Tibial artery (tissue), 4 donors: ENCODE measurements at regions not wholly inside any gene's neighbourhood (a gene's known extent, or its start where the extent isn't known, plus 50 kb on each side); places are given as distances from the start of the nearest gene placed in this dataset.
"Not testable (repeated sequence)": the region's sequence is repeated elsewhere in the genome, so short reads cannot be mapped to it uniquely, and the experiment has no call there.

Experiments
- DNase-seq, 2 donors: peaks; one replicate each; pipeline ENCODE4 v3.0.0-alpha.2; 2019
- H3K27ac ChIP-seq, 2 donors: fragments of 200-600 bp; sonication (generic) in 1 of 2; 1 replicate in 1 of 2; 2 replicates in 1 of 2; pipeline ENCODE4 v1.5.1; 2018 to 2019; ENCODE audit warnings: mild to moderate bottlenecking in 1 of 2
- H3K27me3 ChIP-seq, 2 donors: fragments of 200-600 bp; sonication (generic) in 1 of 2; one replicate each; pipeline versions ENCODE4 v1.5.1 to v1.6.0; 2016 to 2019
- H3K36me3 ChIP-seq, 3 donors: fragments of 200-600 bp; sonication (generic) in 2 of 3; one replicate each; pipeline ENCODE4 v1.5.1; 2016 to 2019; ENCODE audit warnings: mild to moderate bottlenecking in 2 of 3
- H3K4me1 ChIP-seq, 4 donors: fragments of 200-600 bp; sonication (generic) in 2 of 4; 1 replicate in 3 of 4; 2 replicates in 1 of 4; pipeline ENCODE4 v1.5.1; 2016 to 2019
- H3K4me3 ChIP-seq, 2 donors: fragments of 200-600 bp; sonication (generic) in 1 of 2; 1 replicate in 1 of 2; 2 replicates in 1 of 2; pipeline ENCODE4 v1.5.1; 2018 to 2019; ENCODE audit warnings: mild to moderate bottlenecking in 2 of 2
- H3K9me3 ChIP-seq, 3 donors: fragments of 200-600 bp; sonication (generic) in 1 of 3; one replicate each; pipeline ENCODE4 v1.5.1; 2016 to 2019
- CTCF ChIP-seq, 2 experiments: fragments of 200-600 bp in 1 of 2; fragments of 450-650 bp in 1 of 2; IDR thresholded peaks; one replicate each; pipeline ENCODE4 v1.5.1; 2017 to 2019; ENCODE audit warnings: antibody characterized with exemption in 2 of 2, mild to moderate bottlenecking in 1 of 2, moderate library complexity in 1 of 2
- intact Hi-C: fragments of 100-400 bp; cut with DNase I; formaldehyde crosslinking; loops from one replicate; pipeline ENCODE4 v1.15.0; 2023; ENCODE audit warnings: low total_unique reads

GRCh38 chr5:74534397-74535129 is 106.0 kb downstream of the ENC1 start:
- Histone ChIP-seq H3K27me3 (no peaks in the 10 kb centered on the region), H3K9me3 (peaks cover 0 to 7% (median 5%) of the 10 kb centered on the region in 3 donors), H3K4me1 (peaks cover 0 to 5% (median 0%) of the 10 kb centered on the region in 4 donors), H3K4me3 (no peak overlapping the region), H3K36me3 (no peaks in the 10 kb centered on the region), H3K27ac (no peak overlapping the region)
- DNase-seq: no peak
- intact Hi-C loops: no loop called here
- TF ChIP-seq CTCF (IDR thresholded peaks at IDR 0.05): no peak

GRCh38 chr5:74530326-74531050 is 110.0 kb downstream of the ENC1 start:
- no peak for TF ChIP-seq CTCF (IDR thresholded peaks at IDR 0.05)
- H3K36me3 ChIP-seq: no peaks in the 10 kb centered on the region
- H3K4me1 ChIP-seq: no peaks in the 10 kb centered on the region
- no peak for DNase-seq
- intact Hi-C loops: no loop called here
- H3K27me3 ChIP-seq: no peaks in the 10 kb centered on the region
- no peak overlapping the region for H3K27ac ChIP-seq
- peaks cover 0 to 7% (median 5%) of the 10 kb centered on the region in 3 donors for H3K9me3 ChIP-seq
- H3K4me3 ChIP-seq: no peak overlapping the region

- no peak for TF ChIP-seq CTCF (IDR thresholded peaks at IDR 0.05)
- Histone ChIP-seq H3K9me3 (peaks cover 0 to 7% (median 0%) of the 10 kb centered on the region in 3 donors), H3K4me1 (no peaks in the 10 kb centered on the region), H3K4me3 (no peak overlapping the region), H3K27ac (no peak overlapping the region), H3K27me3 (no peaks in the 10 kb centered on the region), H3K36me3 (no peaks in the 10 kb centered on the region)
- no peak for DNase-seq
- intact Hi-C loops: no loop called here
Observed at GRCh38 chr5:74529101-74529500, 111.4 kb downstream of the ENC1 start.

- DNase-seq: no peak
- H3K36me3 ChIP-seq: no peaks in the 10 kb centered on the region
- H3K9me3 ChIP-seq: no peaks in the 10 kb centered on the region
- no peak for TF ChIP-seq CTCF (IDR thresholded peaks at IDR 0.05)
- no peak overlapping the region for H3K27ac ChIP-seq
- H3K27me3 ChIP-seq: no peaks in the 10 kb centered on the region
- H3K4me3 ChIP-seq: no peak overlapping the region
- intact Hi-C loops: no loop called here
- no peaks in the 10 kb centered on the region for H3K4me1 ChIP-seq
Observed at GRCh38 chr5:74526111-74526510, 114.4 kb downstream of the ENC1 start.

GRCh38 chr5:74524767-74525166 is 115.8 kb downstream of the ENC1 start:
- H3K4me3 ChIP-seq, intact Hi-C loops, H3K9me3 ChIP-seq, H3K27ac ChIP-seq, H3K36me3 ChIP-seq, H3K27me3 ChIP-seq, H3K4me1 ChIP-seq, DNase-seq: not testable (repeated sequence)

- H3K9me3 ChIP-seq, H3K27me3 ChIP-seq, H3K36me3 ChIP-seq, H3K27ac ChIP-seq, DNase-seq, intact Hi-C loops, H3K4me3 ChIP-seq, H3K4me1 ChIP-seq: not testable (repeated sequence)
Observed at GRCh38 chr5:74523698-74524097, 116.8 kb downstream of the ENC1 start.

- intact Hi-C loops, H3K4me1 ChIP-seq, H3K27ac ChIP-seq, DNase-seq, H3K36me3 ChIP-seq, H3K9me3 ChIP-seq, H3K4me3 ChIP-seq, H3K27me3 ChIP-seq: not testable (repeated sequence)
Observed at GRCh38 chr5:74522838-74523237, 117.7 kb downstream of the ENC1 start.
